ENCODE measurements at regions not wholly inside any gene's neighbourhood (a gene's known extent, or its start where the extent isn't known, plus 50 kb on each side); places are given as distances from the start of the nearest gene placed in this dataset.

GRCh38 chr2:118403658-118404451 is 315.6 kb downstream of the INSIG2 start:
- TF ChIP-seq POLR2A (IDR thresholded peaks at IDR 0.05; ENCODE audit: low read length): no peak
- no peak for TF ChIP-seq GATA1 (IDR thresholded peaks at IDR 0.05; ENCODE audit: low read depth, low read length)
